NT2/D1 (cell line): ENCODE measurements at regions not wholly inside any gene's neighbourhood (a gene's known extent, or its start where the extent isn't known, plus 50 kb on each side); places are given as distances from the start of the nearest gene placed in this dataset.

Experiments
- SUZ12 ChIP-seq: IDR thresholded peaks from 2 replicates; pipeline ENCODE4 v1.6.1; 2011; ENCODE audit not compliant: insufficient read length, insufficient read depth; ENCODE audit errors: extremely low read depth
- YY1 ChIP-seq: IDR thresholded peaks from 2 replicates; pipeline ENCODE4 v1.6.1; 2011; ENCODE audit not compliant: insufficient read length, insufficient read depth
- ZNF274 ChIP-seq: IDR thresholded peaks from 2 replicates; pipeline ENCODE4 v1.6.1; 2011; ENCODE audit warnings: mild to moderate bottlenecking, low read depth, low read length

GRCh38 chr1:194517567-194517966, 1331.2 kb upstream of the B3GALT2 start:
- TF ChIP-seq YY1 (no peak), ZNF274 (no peak), SUZ12 (no peak)
